Caco-2 (cell line): ENCODE measurements at regions not wholly inside any gene's neighbourhood (a gene's known extent, or its start where the extent isn't known, plus 50 kb on each side); places are given as distances from the start of the nearest gene placed in this dataset.

Experiments used
- BruUV-seq: library from RNA; stranded (reverse); fragments of 400-500 nt; replicated peaks from 2 replicates; lab custom pipeline; 2021; lab: Mats Ljungman, UMichigan
- CTCF ChIA-PET: fragments of 300-600 bp; sonication (Branson Sonifier 250); formaldehyde crosslinking; loops from one replicate; lab custom pipeline; 2022; ENCODE audit warnings: antibody characterized with exemption; lab: Charles Lee
- POLR2A ChIA-PET: fragments of 300-600 bp; sonication (Branson Sonifier 250); formaldehyde crosslinking; loops from one replicate; lab custom pipeline; 2022; ENCODE audit warnings: antibody characterized with exemption; lab: Charles Lee
- DNase-seq, 2 experiments: peaks; one replicate each; pipeline versions ENCODE4 v3.0.0 to v3.0.0-alpha.2; 2020 to 2022
- H3K27me3 ChIP-seq: replicated peaks from 2 replicates; pipeline ENCODE4 v1.6.0; 2011; ENCODE audit warnings: low read length; ENCODE audit not compliant: control insufficient read depth, insufficient read depth
- H3K36me3 ChIP-seq: 2 replicates; pipeline ENCODE4 v1.5.1; 2011; ENCODE audit warnings: low read length; ENCODE audit not compliant: control insufficient read depth, insufficient read depth
- H3K4me1 ChIP-seq: fragments of 250-450 bp; sonication (Bioruptor Pico); 2 replicates; pipeline ENCODE4 v1.5.1; 2020; ENCODE audit warnings: mild to moderate bottlenecking
- H3K4me3 ChIP-seq: 2 replicates; pipeline ENCODE4 v1.5.1; 2011; ENCODE audit warnings: low read depth, mild to moderate bottlenecking, control low read depth, low read length
- H3K9me3 ChIP-seq: fragments of 250-450 bp; sonication (Bioruptor Pico); 2 replicates; pipeline ENCODE4 v1.5.1; 2020; ENCODE audit warnings: mild to moderate bottlenecking, moderate library complexity
- H3K27ac Mint-ChIP-seq: one replicate; pipeline ENCODE4 v1.8.0; 2022; ENCODE audit warnings: mixed read lengths; ENCODE audit not compliant: unreplicated experiment
- H3K27me3 Mint-ChIP-seq: one replicate; pipeline ENCODE4 v1.8.0; 2022; ENCODE audit warnings: mixed read lengths; ENCODE audit not compliant: insufficient read depth, unreplicated experiment
- H3K36me3 Mint-ChIP-seq: one replicate; pipeline ENCODE4 v1.8.0; 2022; ENCODE audit warnings: mild to moderate bottlenecking, mixed read lengths; ENCODE audit not compliant: insufficient read depth, unreplicated experiment
- H3K4me1 Mint-ChIP-seq: one replicate; pipeline ENCODE4 v1.8.0; 2022; ENCODE audit warnings: low read depth, mixed read lengths; ENCODE audit not compliant: unreplicated experiment
- H3K4me3 Mint-ChIP-seq: one replicate; pipeline ENCODE4 v1.8.0; 2022; ENCODE audit warnings: mild to moderate bottlenecking, moderate library complexity, mixed read lengths; ENCODE audit not compliant: unreplicated experiment
- H3K9me3 Mint-ChIP-seq: one replicate; pipeline ENCODE4 v1.8.0; 2022; ENCODE audit warnings: mixed read lengths; ENCODE audit not compliant: unreplicated experiment
- CTCF ChIP-seq, 2 experiments: fragments of 200-600 bp in 1 of 2; IDR thresholded peaks; 1 replicate in 1 of 2; 2 replicates in 1 of 2; pipeline versions ENCODE4 v1.5.1 to v1.8.0; 2011 to 2022; ENCODE audit warnings: antibody characterized with exemption in 1 of 2, control low read depth in 1 of 2, inconsistent platforms in 1 of 2, low read depth in 1 of 2, low read length in 1 of 2, mild to moderate bottlenecking in 1 of 2, moderate library complexity in 1 of 2; ENCODE audit not compliant: insufficient read depth in 1 of 2, severe bottlenecking in 1 of 2, unreplicated experiment in 1 of 2
- intact Hi-C: fragments of 100-400 bp; cut with micrococcal nuclease; formaldehyde crosslinking; loops from one replicate; pipeline ENCODE4 v1.10.0; 2022; ENCODE audit not compliant: unreplicated experiment

GRCh38 chr7:145643981-145644380, 472.6 kb upstream of the CNTNAP2 start:
- Mint-ChIP-seq H3K27me3 (no peaks in the 10 kb centered on the region), H3K4me3 (no peak overlapping the region), H3K27ac (no peak overlapping the region), H3K9me3 (peaks cover 10% of the 10 kb centered on the region), H3K4me1 (no peaks in the 10 kb centered on the region), H3K36me3 (no peaks in the 10 kb centered on the region)
- no peak for DNase-seq
- Histone ChIP-seq H3K9me3 (0 out of 2 replicates have a peak, but pooled peaks cover 5% of the 10 kb centered on the region), H3K36me3 (no peaks in the 10 kb centered on the region), H3K4me3 (no peak overlapping the region), H3K4me1 (no peaks in the 10 kb centered on the region), H3K27me3 (no peaks in the 10 kb centered on the region)
- intact Hi-C loops: no loop called here
- no peak for TF ChIP-seq CTCF (IDR thresholded peaks at IDR 0.05; ENCODE audit: insufficient read depth in 1 of 2, low read depth in 1 of 2, low read length in 1 of 2, severe bottlenecking in 1 of 2, unreplicated experiment in 1 of 2)
- CTCF ChIA-PET: interaction anchor here (0.6 kb wide), 1 partner anchor 390 kb away, joined by 4 read pairs; no protein-coding TSS in a partner anchor
- POLR2A ChIA-PET: no interaction called here
- no TSS peak for BruUV-seq

GRCh38 chr7:145633513-145633912, 483.1 kb upstream of the CNTNAP2 start:
- Mint-ChIP-seq H3K27me3 (no peaks in the 10 kb centered on the region), H3K4me1 (no peaks in the 10 kb centered on the region), H3K27ac (no peak overlapping the region), H3K9me3 (no peaks in the 10 kb centered on the region), H3K4me3 (no peak overlapping the region), H3K36me3 (no peaks in the 10 kb centered on the region)
- Histone ChIP-seq H3K36me3 (no peaks in the 10 kb centered on the region), H3K4me1 (no peaks in the 10 kb centered on the region), H3K4me3 (no peak overlapping the region), H3K9me3 (no peaks in the 10 kb centered on the region), H3K27me3 (no peaks in the 10 kb centered on the region)
- no peak for DNase-seq
- TF ChIP-seq CTCF (IDR thresholded peaks at IDR 0.05; ENCODE audit: insufficient read depth in 1 of 2, low read depth in 1 of 2, low read length in 1 of 2, severe bottlenecking in 1 of 2, unreplicated experiment in 1 of 2): no peak
- POLR2A ChIA-PET: no interaction called here
- intact Hi-C loops: no loop called here
- no TSS peak for BruUV-seq
- CTCF ChIA-PET: no interaction called here

GRCh38 chr7:145624618-145625017, 492.0 kb upstream of the CNTNAP2 start:
- BruUV-seq: no TSS peak
- ChIA-PET POLR2A (no interaction called here), CTCF (no interaction called here)
- H3K36me3 ChIP-seq: no peaks in the 10 kb centered on the region
- no peaks in the 10 kb centered on the region for H3K4me1 Mint-ChIP-seq
- H3K27ac Mint-ChIP-seq: no peak overlapping the region
- DNase-seq: no peak
- TF ChIP-seq CTCF (IDR thresholded peaks at IDR 0.05; ENCODE audit: insufficient read depth in 1 of 2, low read depth in 1 of 2, low read length in 1 of 2, severe bottlenecking in 1 of 2, unreplicated experiment in 1 of 2): no peak
- no peaks in the 10 kb centered on the region for H3K9me3 Mint-ChIP-seq
- H3K4me3 Mint-ChIP-seq: no peak overlapping the region
- no peaks in the 10 kb centered on the region for H3K36me3 Mint-ChIP-seq
- H3K4me1 ChIP-seq: no peaks in the 10 kb centered on the region
- H3K27me3 ChIP-seq: no peaks in the 10 kb centered on the region
- no peaks in the 10 kb centered on the region for H3K9me3 ChIP-seq
- no peaks in the 10 kb centered on the region for H3K27me3 Mint-ChIP-seq
- intact Hi-C loops: no loop called here
- H3K4me3 ChIP-seq: no peak overlapping the region
